Activated CD4-positive, alpha-beta T cell treated with anti-CD3 and anti-CD28 coated beads, Interleukin-10, Interleukin-2, amounts not matched to agents 100 ng/mL and 50 ng/mL, durations not matched to agents 16 hours and 8 hours (primary cell): ENCODE measurements at regions not wholly inside any gene's neighbourhood (a gene's known extent, or its start where the extent isn't known, plus 50 kb on each side); places are given as distances from the start of the nearest gene placed in this dataset.

Experiments used
- DNase-seq: peaks from one replicate; pipeline ENCODE4 v3.0.0-alpha.2; 2020

DNA sequence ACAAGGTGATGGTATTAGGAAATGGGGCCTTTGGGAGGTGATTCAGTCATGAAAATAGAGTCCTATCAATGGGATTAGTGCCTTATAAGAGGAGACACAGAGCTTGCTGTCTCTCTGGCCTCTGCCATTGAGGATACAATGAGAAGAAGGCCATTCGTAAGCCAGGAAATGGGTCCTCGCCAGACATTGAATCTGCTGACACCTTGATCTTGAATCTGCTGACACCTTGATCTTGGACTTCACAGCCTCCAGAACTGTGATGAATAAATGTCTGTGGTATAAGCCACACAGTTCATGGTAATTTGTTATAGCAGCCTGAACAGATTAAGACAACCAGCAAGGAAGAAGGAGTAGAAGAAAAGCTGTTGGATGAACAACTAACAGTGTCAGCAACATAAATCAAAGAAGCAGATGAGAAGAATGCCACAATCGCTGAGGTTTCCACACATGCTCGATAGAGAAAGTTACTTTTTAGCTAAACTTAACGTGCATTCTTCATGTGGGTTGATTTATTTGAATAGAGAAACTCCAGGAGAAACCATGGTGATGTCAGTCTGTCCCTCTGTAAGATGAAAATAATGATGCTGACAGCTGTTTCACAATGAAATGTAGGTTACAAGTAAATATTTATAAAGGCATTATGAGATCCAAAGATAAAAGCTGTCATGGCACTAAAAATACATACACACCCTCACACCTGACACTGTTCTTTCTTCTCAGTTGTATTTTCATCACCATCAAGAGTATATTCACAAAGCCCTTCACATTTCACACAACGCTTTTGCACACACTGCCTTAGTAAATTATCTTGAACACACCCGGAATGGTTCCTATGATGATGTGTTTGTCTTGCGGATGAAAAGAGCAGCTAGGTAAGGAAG is 153.7 kb upstream of the NCK2 start:
- no peak for DNase-seq

DNA sequence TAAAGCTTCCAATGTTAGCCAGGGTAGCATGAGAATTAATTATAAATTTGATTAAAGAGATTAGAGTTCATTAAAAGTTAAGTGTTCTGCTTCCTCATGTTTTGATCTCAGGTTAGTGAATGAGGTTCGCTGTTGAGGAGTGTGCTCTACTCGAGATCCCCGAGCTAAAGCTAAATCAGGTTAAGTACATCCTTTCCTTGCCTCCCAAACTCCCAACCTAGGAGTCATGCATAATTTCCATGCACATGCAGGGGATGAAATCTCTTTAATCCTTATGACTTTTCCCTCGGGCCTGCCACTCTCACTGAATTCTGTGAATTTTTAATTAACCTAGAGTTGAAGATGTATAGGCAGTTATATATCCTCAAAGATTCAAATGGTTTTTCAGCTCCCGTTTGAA is 156.1 kb upstream of the NCK2 start:
- no peak for DNase-seq

DNA sequence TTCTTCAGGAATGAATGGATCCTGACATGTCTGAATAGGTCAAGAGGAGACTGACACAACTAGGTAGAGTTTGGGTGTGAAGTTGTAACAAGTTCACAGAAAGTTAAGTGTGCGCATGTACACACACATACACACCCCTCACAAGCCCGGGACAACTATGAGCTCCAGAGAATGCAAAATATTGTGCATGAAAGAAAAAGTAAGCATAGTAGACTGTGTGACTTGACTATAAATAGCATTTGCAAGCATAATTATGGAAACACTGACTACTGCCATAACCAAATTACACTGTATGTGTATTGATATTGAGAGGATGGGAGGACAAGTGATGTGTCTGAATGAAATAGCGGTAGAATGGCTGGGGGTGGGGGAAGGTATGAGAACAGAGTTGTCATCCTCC is 157.1 kb upstream of the NCK2 start:
- DNase-seq, result no peak

DNA sequence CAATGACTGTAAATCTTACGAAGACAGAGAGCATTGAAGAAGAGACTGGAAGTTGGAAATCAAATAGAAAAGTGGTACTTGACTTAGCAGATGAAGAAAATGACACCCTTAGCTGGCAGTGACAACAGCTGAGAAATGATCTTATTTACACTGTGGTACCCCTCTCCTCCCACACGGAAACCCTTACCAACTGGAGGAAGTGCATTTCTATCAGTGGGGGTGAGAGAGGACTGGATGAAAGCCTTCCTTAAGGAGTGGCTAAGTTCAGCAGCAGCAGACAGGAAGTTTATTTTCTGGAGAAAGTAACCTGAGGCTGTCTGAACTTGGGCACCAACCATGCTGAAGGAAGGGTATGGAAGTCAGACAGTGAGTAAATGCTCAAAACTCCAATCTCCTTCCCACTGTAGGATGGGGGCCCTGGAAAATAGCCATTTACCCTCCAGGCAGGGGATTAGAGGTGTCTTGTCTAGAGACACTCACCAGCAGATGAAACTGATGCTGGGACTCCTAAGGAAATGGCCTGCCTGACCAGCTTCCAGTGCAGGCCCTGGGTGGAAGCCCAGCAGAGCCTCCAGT is 160.2 kb upstream of the NCK2 start:
- no peak for DNase-seq

DNA sequence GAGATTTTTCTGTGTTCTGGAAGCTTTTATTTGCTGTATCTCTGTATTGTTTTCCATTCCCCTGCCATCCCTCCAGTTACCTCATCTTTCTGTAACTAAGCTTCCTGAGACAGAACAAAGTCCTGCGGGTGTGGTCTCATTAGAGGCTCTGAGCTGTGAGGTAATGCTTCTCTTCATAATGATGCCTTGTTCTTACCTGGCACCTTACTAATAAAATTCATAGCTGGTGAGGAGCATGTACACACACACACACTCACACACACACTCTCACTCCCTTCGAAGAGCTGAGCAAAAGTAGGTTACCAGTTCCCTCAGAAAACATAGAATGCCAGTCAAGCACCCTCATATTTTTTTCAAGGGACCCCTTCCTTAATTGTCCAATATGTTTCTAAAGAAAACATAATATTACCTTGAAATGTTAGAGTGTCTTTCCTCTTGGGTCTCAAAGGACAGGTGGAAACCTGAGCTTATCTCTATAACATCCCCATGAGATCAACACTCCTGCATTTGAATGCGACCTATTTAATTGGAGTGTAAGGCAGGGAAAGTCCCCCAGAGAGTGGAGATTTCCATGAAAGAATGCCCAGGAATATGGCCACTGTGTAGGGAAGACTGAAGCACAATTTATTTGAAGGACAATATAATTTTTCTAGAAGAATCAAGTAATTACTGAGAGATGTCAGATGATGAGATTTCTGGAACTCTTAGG is 161.6 kb upstream of the NCK2 start:
- DNase-seq, result no peak

DNA sequence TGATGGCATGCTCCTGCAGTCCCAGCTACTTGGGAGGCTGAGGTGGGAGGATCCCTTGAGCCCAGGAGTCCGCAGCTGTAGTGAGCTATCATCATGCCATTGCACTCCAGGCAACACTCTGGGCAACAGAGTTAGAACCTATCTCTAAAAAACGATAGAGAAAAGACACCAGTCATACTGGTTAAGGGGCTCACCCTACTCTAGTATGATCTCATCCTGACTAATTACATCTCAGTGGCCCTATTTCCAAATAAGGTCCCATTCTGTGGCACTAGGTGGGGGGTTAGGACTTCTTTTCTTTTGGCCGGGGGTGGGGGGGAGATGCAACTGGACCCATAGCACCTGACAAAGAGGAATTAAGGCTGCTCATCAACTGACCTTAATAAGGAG is 163.2 kb upstream of the NCK2 start:
- no peak for DNase-seq

DNA sequence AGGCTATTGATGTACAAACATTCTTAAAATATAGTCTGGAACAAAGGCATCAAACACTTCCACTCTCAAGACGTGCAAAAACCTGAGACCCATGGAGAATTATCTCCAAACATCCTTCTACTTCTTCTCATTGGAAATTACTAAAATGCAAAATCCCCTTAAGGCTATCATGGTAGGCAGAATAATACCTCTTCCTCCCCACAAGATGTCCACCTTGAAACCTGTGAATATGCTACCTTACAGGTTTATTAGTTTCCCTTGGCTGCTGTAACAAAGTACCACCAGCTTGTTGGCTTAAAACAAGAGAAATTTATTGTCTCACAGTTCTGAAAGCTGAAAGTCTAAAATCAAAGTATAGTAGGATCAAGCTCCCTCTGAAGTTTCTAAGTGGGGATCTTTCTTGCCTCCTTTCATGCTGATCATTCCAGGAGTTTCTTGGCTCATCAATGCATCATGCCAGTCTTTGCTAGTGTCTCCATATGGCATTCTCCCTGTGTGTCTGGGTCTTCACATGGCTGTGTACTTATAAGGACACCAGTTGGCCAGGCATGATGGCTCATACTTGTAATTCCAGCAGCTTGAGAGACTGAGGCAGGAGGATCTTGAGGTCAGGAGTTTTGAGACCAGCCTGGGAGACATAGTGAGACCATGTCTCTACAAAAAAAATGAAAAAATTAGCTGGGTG is 163.7 kb upstream of the NCK2 start:
- no peak for DNase-seq

DNA sequence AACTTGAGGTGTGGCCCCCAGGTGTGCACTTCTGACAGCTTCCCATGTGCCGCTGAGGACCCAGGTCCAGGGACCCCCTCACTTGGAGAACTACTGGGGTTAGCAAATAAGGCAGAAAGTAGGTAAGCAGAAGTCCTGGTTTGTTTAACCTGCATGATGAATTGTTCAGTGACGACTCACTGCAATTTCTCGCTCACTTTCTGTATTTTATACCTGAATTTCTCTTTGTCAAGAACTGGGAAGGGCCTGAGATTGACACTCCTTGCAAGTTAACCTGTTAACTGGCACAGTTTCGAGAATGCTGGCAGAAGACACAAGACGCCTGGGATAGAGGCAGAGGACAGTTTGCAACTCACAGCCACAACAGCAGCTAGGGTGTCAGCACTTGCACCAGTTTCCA is 164.5 kb upstream of the NCK2 start:
- no peak for DNase-seq

DNA sequence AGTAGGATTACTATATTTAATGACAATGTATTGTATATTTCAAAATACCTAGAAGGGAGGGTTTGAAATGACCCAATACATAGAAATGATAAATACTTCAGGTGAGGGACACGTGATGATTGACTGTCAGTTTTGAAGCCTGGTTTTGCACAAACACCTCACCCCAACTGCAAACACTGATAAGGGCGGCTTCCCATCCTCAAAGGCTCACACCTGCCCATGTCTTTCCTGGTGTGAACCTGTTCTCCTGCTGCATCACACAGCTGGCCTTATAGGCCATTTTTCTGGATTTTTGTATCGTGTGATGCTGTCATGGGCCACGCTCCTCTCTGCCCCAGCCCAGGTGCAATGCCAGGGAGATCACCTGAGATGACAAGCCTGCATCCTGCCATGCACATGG is 166.5 kb upstream of the NCK2 start:
- no peak for DNase-seq

DNA sequence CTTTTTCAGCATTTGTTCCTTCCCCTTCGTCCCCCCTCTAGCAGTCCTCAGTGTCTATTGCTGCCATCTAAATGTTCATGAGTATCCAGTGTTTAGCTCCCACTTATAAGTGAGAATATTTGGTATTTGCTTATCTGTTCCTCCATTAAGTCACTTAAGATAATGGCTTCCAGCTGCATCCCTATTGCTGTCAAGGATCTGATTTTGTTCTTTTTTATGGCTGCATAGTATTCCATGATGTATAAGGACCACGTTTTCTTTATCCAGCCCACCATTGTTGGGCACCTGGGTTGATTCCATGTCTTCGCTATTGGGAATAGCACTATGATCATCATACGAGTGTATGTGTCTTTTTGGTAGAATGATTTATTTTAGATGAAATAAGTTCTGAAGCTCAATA is 166.9 kb upstream of the NCK2 start:
- DNase-seq, result no peak

DNA sequence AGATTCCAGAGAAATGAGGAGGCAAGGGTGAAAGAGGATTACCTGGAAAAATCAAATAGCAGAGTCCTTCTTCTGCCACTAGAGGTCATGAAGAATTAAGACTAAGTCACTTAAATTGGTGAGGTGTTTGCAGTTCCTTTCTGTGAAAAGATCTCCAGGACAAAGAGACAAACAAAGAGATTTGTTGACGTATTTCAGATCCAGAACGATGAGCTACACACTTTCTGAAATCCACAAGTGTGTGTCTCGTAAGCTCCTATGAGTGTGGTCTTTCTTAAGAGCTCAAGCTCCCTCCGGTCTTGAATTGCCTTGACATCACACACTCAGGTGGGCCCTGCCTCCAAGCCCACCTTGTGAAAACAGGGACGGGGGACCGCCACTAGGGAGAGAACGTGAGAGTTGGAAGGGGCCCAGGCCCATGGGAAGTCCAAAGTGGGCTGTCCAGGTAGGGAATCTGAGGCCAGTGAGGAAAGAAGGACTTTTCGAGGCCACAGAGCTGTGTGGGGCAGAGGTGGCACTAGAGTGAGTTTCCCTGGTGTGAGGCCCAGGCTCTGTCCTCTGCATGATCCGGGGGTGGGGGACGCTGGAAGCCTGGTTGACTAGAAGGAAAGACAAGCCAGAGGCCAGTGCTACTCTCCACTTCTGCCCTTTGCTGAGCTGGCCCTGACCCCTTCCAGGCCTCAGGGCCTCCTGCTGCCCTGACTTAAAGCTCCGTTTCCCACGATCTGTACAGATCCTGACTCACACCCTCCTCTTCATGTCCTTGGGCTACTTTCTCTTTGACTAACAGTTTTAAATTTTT is 168.1 kb upstream of the NCK2 start:
- peak; percentile 43 for DNase-seq

DNA sequence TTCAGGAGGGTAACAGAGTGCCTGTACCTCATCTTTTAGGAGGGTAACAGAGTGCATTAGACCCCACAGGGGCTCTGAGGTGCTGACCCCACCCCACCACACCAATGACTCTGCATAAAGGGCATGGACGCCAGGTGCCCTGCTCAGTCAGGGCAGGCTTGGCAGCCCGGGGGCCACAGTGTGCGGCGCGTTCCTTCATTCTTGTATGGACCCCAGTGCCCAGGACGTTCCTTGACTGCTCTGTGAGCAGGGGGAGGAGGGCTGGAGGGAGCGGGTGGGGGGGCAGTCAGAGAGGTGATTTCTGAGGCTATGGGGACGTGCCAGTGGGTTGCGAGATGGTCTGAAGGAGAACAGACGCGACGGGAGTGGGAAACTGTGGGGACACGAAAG is 168.7 kb upstream of the NCK2 start:
- no peak for DNase-seq

DNA sequence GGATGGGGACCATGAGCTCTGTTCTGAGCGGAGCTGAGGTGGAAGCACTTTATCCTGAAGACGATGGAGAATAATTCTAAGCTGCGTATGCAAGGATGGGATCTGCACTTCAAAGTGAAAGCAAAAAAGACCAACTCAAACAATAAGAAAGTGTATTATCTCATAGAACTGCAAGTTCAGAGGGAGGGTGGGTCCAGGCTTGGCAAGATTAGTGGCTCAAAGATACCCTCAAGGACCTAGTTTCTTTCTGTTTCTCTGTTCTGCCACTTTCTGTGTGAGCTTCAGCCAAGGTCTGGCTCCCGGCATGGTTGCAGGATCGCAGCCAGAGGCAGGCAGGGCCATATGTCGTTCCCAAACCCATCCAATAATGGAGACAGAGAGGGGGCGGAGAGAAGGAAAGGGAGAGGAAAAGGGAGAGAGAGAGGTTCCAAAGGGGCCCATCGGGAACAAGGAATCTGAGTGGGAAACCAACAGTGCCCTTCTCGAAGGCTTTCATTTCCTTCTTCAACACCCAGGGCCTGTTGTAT is 169.2 kb upstream of the NCK2 start:
- DNase-seq, result no peak

DNA sequence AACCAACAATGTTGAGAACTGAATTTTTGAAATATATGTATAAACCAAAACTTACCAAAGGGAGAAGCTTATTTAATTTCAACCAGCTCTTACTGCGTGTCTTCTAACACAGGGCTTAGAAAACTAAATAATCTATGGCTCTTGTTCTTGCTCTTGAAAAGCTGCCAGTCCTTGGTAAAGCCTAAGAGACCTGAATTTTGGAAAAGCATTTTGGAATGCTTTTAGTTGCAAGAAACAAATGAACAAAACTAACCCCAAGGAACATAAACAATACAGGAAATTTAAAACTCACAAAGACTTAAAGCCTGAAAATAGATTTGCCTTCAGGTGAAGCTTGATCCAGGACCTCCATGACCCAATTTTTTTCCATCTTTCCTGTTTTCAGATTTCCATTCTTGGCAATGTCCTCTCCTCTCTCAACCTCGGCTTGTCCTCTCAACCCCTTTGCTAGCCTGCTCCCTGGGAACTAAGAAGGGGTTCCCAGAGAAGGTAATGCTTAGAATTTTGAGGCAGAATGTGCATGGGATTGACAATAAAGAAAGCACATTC is 169.8 kb upstream of the NCK2 start:
- DNase-seq, result no peak

DNA sequence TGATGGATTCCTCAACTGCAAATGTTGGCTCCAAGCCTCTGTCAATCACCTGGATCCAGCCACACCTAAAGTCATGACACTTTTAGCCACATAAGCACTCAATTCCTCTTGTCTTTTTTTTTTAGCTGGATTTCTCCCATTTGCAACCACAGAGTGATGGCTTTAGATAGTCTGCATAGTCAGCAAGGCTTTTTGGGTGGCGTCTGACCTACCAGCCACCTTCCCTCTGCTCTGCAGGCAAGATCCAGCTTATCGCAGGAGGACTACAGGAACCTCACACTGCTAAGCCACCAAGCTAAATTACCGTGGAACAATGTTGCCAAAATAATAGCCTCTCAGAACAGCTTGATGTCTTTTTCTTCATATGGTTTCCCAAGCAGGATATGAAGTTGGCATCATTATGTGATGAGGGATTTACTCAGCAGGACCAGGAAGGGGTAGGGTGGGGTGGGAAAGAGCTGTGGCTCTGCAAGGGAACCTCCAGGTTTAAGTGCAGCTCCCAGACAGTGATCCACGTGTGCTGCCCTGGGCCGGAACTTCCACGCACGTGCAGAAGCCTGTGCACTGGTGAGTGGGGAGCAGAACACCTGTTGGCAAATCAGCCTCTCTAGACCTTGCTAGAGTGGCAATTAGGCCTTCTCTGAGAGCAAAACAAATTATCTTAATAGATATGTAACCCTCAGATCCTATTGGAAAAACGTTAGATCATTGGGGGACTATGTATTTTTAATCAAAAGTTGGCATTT is 170.6 kb upstream of the NCK2 start:
- DNase-seq, result no peak

DNA sequence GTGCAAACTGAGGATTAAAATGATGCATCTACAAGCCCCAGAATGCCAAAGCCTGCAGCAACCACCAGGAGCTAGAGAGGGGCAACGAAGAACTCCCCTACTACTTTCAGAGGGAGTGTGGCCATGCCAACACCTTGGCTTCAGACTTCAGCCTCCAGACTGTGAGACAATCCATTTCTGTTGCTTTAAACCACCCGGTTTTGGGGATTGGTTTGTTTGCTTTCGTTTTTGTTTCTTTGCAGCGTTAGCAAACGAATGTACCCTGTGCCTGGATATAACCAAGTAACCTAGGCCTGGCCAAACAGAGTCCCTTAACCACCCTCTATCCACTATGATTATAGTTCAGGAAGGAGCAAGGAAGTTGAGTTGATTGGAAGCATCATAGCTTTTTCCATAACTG is 171.2 kb upstream of the NCK2 start:
- DNase-seq, result no peak

DNA sequence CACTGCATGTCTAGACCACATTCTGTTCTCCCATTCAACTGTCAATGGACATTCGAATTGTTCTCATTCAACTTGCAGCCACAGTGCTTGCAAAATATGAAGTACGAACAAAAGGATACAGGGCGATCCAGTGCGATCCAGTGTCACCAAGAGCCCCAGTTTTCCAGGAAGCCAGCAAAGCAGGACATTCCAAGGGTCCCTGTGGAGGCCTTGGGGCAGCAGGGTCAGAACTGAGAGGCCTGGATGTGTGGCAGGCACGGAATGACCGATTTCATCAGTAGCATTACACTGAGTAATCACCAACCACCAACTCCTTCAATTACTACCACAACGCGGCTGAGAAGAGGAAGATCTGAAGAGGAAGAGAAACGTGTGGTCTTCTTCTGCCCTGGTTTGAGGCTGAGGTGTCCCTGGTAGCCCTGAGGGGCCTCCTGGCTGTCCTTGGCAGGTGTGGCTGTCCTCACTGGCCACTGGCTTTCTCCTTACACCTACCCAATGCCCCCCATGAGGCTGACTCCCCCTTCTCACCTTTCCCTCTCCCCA is 172.7 kb upstream of the FHL2 start:
- DNase-seq, result no peak

DNA sequence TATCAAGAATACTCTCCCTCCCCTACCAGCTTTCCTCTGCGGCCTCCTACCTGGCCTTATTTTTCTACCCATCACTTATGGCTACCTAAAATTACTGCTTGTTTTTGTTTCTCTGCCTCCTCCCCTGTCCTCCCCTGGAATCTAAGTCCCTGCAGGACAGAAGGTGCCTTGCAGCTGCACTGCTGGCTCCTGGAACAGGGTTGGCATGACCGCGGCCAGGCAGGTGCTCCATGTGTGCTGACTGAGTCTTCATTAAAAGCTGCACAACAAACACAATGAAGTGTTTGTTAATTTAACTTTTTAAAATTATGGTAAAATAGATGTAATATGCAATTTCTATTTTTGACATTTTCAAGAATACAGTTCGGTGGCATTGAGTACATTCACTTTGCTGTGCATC is 171.9 kb upstream of the FHL2 start:
- no peak for DNase-seq

DNA sequence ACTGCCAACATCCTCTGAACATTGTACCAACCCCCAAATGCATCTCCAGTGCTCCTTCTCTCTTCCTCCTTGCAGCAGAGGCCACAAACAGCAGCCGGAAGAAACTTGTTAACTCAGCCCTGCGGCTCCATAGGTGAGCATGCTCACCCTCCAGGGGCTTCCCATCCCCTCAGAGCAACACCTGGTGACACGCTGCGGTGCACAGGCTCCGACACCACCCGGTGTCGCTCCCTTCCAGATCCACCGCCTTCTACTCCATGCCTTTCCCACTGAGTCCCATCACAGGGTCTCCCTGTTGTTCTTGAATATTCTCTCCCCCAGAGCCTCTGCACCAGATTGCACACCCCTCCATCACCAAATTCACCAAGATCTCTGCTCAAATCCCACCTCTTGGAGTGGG is 171.5 kb upstream of the FHL2 start:
- no peak for DNase-seq

DNA sequence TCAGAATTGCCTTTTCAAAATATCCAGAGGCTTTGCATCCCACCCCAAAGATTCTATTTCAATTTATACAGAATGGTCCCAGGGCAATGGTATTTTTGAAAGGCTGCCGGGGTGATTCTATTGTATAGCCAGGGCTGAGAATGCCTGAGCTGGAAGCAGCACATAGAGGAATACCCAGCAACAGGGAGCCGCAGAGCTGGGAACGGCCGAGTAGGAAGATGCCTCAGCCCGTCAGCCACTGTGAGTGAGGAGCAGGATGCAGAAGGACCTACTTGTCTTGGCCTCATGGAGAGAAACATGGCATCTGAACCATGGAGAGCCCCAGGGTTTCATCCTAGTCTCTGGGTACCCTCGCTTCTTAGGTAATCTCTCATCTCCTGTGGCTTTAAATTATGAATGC is 170.8 kb upstream of the FHL2 start:
- no peak for DNase-seq

DNA sequence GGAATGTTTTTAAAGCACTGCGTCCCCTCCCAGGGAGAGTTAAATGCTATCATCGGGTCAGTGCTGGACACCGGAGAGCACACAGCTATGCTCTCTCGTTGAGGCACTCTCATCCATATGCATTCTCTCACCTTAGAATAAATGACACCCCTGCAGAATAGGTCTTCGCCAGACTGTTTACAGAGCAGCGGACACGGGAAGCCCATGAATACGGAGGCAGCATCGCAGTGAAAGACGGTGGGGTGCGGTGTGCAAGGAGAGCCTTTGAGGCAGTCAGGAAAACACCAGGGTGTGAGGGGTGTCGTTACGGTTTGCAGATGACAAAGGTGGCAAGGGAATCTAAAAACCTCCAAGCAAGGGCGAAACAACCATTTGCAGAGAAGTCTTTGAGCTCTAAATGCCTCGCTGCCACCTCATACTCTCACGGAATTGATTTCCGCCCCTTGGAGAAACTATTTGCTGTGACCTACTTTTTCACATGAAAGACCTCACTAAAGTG is 169.2 kb upstream of the FHL2 start:
- DNase-seq, result no peak
